Spleen (tissue), 7 donors: ENCODE measurements at regions not wholly inside any gene's neighbourhood (a gene's known extent, or its start where the extent isn't known, plus 50 kb on each side); places are given as distances from the start of the nearest gene placed in this dataset.

Source experiments
- CTCF ChIP-seq, 11 experiments: fragments of 200-600 bp in 7 of 11; fragments of 450-650 bp in 4 of 11; sonication (generic) in 4 of 11; IDR thresholded peaks in 8 of 11; conservative IDR thresholded peaks in 3 of 11; 1 replicate in 7 of 11; 2 replicates in 4 of 11; pipeline versions ENCODE4 v1.4.0 to v1.8.0; 2016 to 2021; ENCODE audit warnings: antibody characterized with exemption in 11 of 11, inconsistent platforms in 4 of 11, mild to moderate bottlenecking in 1 of 11
- POLR2A ChIP-seq, 3 donors: fragments of 450-650 bp; IDR thresholded peaks; one replicate each; pipeline ENCODE4 v1.5.1; 2017; ENCODE audit warnings: antibody characterized with exemption in 3 of 3, mild to moderate bottlenecking in 1 of 3
- donor health status: DM: no; HTN: no; CAD: no; lungs with moderate emphysema.
- donor health status: DM: no; HTN: no; CAD: no.
- donor health status: DM: no; HTN: no; CAD: no.

- TF ChIP-seq CTCF (IDR thresholded peaks at IDR 0.05 in 8 of 11, conservative IDR thresholded peaks at IDR 0.05 in 3 of 11) (no peak), POLR2A (IDR thresholded peaks at IDR 0.05) (no peak)
Measured at GRCh38 chr13:31042049-31042448, 109.6 kb downstream of the TEX26 start.
